ENCODE measurements at regions not wholly inside any gene's neighbourhood (a gene's known extent, or its start where the extent isn't known, plus 50 kb on each side); places are given as distances from the start of the nearest gene placed in this dataset.

DNA sequence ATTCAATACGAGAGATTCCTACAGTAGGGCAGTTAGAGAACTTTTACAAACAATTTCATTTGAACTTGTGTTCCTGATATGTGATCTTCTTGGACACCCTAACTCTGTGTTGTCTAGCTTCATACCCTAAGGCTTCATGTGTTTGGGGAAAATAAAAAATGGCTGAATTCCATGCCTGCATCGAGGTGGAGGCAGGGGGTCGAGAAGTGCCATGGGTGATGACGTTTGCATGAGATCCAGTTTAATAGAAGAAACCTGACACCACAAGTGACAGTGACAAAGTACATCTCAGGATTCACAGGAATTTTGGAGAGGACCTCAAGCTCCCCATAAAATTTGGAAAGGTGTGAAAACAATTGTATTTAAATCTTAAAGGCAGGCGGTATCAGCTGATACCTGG, 169.2 kb upstream of the NABP1 start:
- H3K27me3 ChIP-seq (ENCODE audit: control insufficient read depth, insufficient read depth, low read length): no peaks in the 10 kb centered on the region
- H3K9me3 ChIP-seq (ENCODE audit: control insufficient read depth, insufficient read depth, low read depth, low read length): no peaks in the 10 kb centered on the region
- no peak for DNase-seq (ENCODE audit: low read depth, low spot score)
- TF ChIP-seq, protein P1, sequence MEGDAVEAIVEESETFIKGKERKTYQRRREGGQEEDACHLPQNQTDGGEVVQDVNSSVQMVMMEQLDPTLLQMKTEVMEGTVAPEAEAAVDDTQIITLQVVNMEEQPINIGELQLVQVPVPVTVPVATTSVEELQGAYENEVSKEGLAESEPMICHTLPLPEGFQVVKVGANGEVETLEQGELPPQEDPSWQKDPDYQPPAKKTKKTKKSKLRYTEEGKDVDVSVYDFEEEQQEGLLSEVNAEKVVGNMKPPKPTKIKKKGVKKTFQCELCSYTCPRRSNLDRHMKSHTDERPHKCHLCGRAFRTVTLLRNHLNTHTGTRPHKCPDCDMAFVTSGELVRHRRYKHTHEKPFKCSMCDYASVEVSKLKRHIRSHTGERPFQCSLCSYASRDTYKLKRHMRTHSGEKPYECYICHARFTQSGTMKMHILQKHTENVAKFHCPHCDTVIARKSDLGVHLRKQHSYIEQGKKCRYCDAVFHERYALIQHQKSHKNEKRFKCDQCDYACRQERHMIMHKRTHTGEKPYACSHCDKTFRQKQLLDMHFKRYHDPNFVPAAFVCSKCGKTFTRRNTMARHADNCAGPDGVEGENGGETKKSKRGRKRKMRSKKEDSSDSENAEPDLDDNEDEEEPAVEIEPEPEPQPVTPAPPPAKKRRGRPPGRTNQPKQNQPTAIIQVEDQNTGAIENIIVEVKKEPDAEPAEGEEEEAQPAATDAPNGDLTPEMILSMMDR (IDR thresholded peaks at IDR 0.05): no peak
- TF ChIP-seq, protein P2, sequence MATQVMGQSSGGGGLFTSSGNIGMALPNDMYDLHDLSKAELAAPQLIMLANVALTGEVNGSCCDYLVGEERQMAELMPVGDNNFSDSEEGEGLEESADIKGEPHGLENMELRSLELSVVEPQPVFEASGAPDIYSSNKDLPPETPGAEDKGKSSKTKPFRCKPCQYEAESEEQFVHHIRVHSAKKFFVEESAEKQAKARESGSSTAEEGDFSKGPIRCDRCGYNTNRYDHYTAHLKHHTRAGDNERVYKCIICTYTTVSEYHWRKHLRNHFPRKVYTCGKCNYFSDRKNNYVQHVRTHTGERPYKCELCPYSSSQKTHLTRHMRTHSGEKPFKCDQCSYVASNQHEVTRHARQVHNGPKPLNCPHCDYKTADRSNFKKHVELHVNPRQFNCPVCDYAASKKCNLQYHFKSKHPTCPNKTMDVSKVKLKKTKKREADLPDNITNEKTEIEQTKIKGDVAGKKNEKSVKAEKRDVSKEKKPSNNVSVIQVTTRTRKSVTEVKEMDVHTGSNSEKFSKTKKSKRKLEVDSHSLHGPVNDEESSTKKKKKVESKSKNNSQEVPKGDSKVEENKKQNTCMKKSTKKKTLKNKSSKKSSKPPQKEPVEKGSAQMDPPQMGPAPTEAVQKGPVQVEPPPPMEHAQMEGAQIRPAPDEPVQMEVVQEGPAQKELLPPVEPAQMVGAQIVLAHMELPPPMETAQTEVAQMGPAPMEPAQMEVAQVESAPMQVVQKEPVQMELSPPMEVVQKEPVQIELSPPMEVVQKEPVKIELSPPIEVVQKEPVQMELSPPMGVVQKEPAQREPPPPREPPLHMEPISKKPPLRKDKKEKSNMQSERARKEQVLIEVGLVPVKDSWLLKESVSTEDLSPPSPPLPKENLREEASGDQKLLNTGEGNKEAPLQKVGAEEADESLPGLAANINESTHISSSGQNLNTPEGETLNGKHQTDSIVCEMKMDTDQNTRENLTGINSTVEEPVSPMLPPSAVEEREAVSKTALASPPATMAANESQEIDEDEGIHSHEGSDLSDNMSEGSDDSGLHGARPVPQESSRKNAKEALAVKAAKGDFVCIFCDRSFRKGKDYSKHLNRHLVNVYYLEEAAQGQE (IDR thresholded peaks at IDR 0.05; ENCODE audit: insufficient read depth in 1 of 2, low read depth in 2 of 2, low read length in 1 of 2): no peak
- TF ChIP-seq POLR2AphosphoS5 (IDR thresholded peaks at IDR 0.05; ENCODE audit: low read depth, low read length) (no peak), SIN3A (IDR thresholded peaks at IDR 0.05; ENCODE audit: borderline replicate concordance, insufficient read depth, low read depth, low read length) (no peak), TCF7L2 (IDR thresholded peaks at IDR 0.05; ENCODE audit: low read depth, low read length) (no peak)
- no peak overlapping the region for H3K4me3 ChIP-seq (ENCODE audit: low read depth in 2 of 2, low read length in 2 of 2)
- intact Hi-C loops (cut with micrococcal nuclease; ENCODE audit: unreplicated experiment): no loop called here
- in situ Hi-C loops (cut with HindIII; ENCODE audit: low pct_unique_long_range_greater_than_20kb, low sequenced_read_pairs): no loop called here
- H3K4me1 ChIP-seq (ENCODE audit: control insufficient read depth, insufficient read depth, low read length): no peaks in the 10 kb centered on the region
- CTCF ChIA-PET: no interaction called here
- no TSS peak for BruUV-seq (replicated peaks)
- no peak for ATAC-seq
- no peaks in the 10 kb centered on the region for H3K36me3 ChIP-seq (ENCODE audit: control insufficient read depth, insufficient read depth, low read length)
- no peak overlapping the region for H3K27ac ChIP-seq (ENCODE audit: low read length)
- POLR2A ChIA-PET: no interaction called here

DNA sequence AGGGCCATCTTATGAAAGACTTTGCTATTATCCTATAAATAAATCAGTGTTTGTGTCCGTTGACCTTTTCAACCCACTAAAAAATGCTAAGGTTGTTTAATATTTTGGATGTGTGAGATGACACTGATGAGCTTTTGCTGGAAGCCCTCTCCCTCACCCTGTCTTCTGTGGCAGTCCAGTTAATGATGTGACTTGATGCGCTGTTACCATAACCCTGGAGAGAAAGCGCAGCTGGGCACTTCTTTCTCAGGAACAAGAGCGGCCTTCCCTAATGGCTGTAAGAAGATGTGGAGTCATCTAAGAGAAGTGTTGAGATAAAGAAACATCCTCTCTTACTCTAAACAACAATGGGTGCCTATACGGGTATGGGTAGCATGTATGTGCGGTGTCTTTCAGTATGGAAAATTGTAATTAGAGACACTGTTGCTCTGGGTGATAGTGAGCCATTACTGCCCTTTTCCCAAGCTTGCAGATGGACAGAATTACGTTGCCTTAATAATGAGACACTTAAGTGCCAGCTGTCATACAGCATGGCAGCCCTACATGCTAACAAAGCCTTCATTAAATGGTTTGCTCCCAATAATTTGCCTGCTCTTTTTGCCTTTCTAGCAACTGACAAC, 165.6 kb upstream of the NABP1 start:
- ATAC-seq (no peak), DNase-seq (ENCODE audit: low read depth, low spot score) (no peak)
- Histone ChIP-seq H3K27ac (ENCODE audit: low read length) (no peak overlapping the region), H3K4me3 (ENCODE audit: low read depth in 2 of 2, low read length in 2 of 2) (no peak overlapping the region), H3K27me3 (ENCODE audit: control insufficient read depth, insufficient read depth, low read length) (no peaks in the 10 kb centered on the region), H3K9me3 (ENCODE audit: control insufficient read depth, insufficient read depth, low read depth, low read length) (no peaks in the 10 kb centered on the region), H3K36me3 (ENCODE audit: control insufficient read depth, insufficient read depth, low read length) (no peaks in the 10 kb centered on the region), H3K4me1 (ENCODE audit: control insufficient read depth, insufficient read depth, low read length) (no peaks in the 10 kb centered on the region)
- no TSS peak for BruUV-seq (replicated peaks)
- TF ChIP-seq TCF7L2 (IDR thresholded peaks at IDR 0.05; ENCODE audit: low read depth, low read length): no peak
- TF ChIP-seq, protein P1 (IDR thresholded peaks at IDR 0.05): no peak
- TF ChIP-seq SIN3A (IDR thresholded peaks at IDR 0.05; ENCODE audit: borderline replicate concordance, insufficient read depth, low read depth, low read length): no peak
- no peak for TF ChIP-seq POLR2AphosphoS5 (IDR thresholded peaks at IDR 0.05; ENCODE audit: low read depth, low read length)
- TF ChIP-seq, protein P2 (IDR thresholded peaks at IDR 0.05; ENCODE audit: insufficient read depth in 1 of 2, low read depth in 2 of 2, low read length in 1 of 2): no peak
- in situ Hi-C loops (cut with HindIII; ENCODE audit: low pct_unique_long_range_greater_than_20kb, low sequenced_read_pairs) (no loop called here), intact Hi-C loops (cut with micrococcal nuclease; ENCODE audit: unreplicated experiment) (no loop called here)
- POLR2A ChIA-PET: no interaction called here
- CTCF ChIA-PET: no interaction called here

All from Panc1 (cell line).